Stimulated activated CD4-positive, alpha-beta T cell treated with anti-CD3 and anti-CD28 coated beads, Interleukin-4, amount 100 ng/mL, for 48 hours (primary cell): ENCODE measurements at regions not wholly inside any gene's neighbourhood (a gene's known extent, or its start where the extent isn't known, plus 50 kb on each side); places are given as distances from the start of the nearest gene placed in this dataset.
"Not testable (repeated sequence)": the region's sequence is repeated elsewhere in the genome, so short reads cannot be mapped to it uniquely, and the experiment has no call there.

ENCODE experiments used
- DNase-seq, 2 donors: peaks; one replicate each; pipeline ENCODE4 v3.0.0-alpha.2; 2020; ENCODE audit warnings: low read depth in 2 of 2

- DNase-seq, result no peak
Observed at GRCh38 chr1:238364214-238364892, 473.6 kb upstream of the ZP4 start.

- DNase-seq, result no peak
Observed at GRCh38 chr1:238360474-238360873, 469.8 kb upstream of the ZP4 start.

DNA sequence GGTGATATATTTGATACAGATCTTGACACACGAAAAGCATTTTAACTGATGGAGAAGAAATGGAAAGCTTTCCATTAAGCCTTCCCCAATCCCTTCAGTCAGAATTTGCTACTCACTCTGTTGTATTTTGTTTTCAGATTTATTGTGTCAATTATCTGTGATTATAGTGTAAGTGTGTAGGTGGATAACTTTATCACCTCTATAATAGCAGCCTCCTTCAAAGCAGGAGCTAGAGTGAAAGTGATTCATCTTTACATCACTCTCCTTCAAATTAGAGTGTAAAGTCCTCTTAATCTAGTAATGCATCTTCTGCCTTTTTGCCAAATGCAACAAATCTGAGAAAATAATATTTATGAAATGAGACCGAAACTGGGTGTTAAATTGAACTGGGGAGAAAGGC, 459.7 kb upstream of the ZP4 start:
- DNase-seq, result no peak

GRCh38 chr1:238346340-238346739, 455.6 kb upstream of the ZP4 start:
- DNase-seq, result no peak

- DNase-seq, result no peak
Observed at GRCh38 chr1:238345837-238346236, 455.1 kb upstream of the ZP4 start.

- no peak for DNase-seq
Observed at GRCh38 chr1:238343852-238344251, 453.1 kb upstream of the ZP4 start.

GRCh38 chr1:238341395-238341794, 450.7 kb upstream of the ZP4 start:
- DNase-seq, result no peak

DNA sequence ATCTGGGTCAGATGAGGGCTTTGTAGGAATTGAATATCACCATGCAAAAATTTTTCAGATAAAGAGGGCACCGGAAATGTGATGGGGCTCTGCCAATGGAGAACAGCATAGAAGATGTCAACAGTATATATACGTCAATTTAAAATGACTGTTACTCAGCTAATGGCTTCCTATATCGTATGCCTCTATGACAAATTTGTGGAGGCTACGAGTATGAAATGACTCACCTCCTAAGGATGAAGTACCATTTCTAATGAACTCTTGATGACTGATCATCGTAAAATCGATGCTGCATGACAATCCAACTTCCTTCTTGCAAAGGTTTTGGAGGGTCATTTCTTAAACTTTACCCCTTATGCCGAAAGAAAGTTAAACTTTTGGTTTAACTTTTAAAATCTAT, 450.3 kb upstream of the ZP4 start:
- DNase-seq, result no peak

DNA sequence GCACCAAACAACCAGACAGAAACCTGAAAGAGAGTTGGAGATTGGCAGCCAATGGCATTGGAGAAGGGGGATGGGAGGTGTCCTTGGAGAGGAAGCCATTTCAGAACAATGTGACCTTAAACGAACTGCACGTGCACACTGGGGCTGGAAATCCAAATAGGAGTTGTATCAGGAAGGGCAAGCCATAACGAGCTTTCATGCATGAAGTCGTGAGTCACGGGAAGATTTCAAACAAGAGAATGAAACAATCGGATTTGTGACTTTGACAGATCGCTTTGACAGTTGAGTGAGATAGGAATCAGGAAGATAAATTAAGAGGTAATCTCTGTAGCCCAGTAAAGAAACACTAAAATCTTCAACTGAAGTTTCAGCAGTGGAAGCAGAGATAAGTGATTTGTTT, 445.8 kb upstream of the ZP4 start:
- DNase-seq, result no peak

GRCh38 chr1:238334170-238334569, 443.4 kb upstream of the ZP4 start:
- no peak for DNase-seq

DNA sequence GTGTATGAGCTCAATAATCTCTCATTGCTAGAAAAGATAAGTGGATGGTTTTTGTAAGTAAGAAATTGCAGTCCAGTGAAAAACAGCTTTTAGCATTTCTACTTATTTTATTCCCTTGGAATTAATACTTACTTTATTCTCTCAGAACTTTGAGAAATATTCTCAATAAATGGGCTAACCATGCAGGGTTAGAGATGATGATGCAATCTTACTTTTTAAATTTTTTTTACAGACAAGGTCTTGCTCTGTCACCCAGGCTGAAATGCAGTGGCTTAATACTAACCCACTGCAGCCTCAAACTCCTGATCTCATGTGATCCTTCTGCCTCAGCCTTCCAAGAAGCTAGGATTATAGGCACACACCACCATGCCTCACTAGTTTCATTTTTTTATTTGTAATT, 440.8 kb upstream of the ZP4 start:
- no peak for DNase-seq

GRCh38 chr1:238329671-238330070, 438.9 kb upstream of the ZP4 start:
- DNase-seq, result no peak

DNA sequence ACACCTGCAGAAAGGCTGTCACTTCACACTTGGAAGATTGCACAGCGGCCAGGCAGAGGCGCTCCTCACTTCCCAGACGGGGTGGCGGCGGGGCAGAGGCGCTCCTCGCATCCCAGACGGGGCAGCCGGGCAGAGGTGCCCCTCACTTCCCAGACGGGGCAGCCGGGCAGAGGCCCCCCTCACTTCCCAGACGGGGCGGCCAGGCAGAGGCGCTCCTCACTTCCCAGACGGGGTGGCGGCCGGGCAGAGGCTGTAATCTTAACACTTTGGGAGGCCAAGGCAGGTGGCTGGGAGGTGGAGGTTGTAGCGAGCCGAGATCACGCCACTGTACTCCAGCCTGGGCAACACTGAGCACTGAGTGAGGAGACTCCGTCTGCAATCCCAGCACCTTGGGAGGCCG, 436.3 kb upstream of the ZP4 start:
- not testable (repeated sequence) for DNase-seq

DNA sequence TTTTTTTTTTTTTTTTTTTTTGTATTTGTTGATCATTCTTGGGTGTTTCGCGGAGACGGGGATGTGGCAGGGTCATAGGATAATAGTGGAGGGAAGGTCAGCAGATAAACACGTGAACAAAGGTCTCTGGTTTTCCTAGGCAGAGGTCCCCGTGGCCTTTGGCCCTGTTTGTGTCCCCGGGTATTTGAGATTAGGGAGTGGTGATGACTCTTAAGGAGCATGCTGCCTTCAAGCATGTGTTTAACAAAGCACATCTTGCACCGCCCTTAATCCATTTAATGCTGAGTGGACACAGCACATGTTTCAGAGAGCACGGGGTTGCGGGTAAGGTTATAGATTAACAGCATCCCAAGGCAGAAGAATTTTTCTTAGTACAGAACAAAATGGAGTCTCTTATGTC, 435.8 kb upstream of the ZP4 start:
- DNase-seq, result not testable (repeated sequence)

DNA sequence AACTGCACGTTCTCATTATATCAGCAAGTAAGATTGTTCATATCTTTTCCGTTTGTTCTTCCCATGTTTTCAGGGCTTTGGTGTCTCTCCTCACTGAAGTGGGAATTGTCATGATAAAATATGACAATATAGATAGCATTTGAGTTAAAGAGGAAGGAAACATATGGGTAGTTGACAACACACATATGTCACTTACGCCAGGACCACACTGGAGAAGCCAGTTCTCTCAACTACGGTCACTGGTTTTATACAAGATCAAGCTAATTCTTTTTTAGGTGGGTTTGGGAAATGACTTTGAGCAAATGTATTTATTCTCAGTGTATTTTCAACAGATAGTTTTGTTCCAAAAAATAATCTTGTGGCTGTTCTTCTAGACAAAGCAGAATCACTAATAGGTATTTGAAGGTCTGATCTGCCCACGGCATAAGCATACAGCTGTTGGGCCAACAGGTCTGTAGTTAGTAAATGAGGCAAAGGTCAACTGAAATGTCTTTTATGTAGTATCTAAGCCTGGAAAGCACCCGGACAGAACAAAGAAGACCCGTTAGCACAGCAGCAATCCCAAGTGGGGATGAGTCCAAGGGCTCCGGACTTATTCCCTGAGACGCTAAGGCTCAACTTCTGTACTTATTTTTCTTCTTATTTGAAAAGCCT, 433.6 kb upstream of the ZP4 start:
- DNase-seq, result no peak

DNA sequence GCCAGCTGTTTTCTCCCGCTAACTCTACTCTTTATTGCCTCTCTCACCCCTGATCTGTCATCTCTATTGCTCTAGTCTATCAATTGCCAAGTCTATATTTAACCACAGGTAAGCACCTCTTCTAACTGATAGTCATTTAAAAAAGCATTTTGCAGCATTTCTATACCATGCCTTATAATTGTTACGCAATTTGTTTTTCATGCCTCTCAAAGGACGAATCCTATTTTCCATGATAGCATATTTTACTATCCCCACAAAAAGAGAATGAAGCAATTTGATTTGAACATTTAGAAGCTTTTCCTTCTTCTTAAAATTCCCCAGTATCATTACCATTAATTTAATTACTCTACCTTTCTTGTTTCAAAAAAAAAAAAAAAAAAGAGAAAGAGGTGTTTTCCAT, 432.8 kb upstream of the ZP4 start:
- DNase-seq, result no peak

DNA sequence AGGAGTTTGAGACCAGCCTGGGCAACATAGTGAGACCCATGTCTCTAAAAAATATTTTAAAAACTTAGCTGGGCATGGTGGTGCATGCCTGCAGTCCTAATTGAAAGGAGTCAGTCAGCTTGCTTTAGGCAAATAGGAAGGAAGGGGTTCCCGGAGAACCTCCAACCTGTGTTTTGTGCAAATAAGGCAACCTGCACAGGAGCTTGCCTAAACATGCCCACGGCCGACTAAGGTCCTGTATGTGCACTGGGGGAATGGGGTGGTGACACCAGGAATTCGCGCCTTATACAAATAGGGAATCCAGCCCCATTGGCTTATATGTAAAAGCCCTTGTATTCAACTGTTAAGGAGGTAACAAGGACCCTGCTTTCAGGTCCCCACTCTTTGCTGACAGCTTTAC, 429.2 kb upstream of the ZP4 start:
- DNase-seq, result no peak

DNA sequence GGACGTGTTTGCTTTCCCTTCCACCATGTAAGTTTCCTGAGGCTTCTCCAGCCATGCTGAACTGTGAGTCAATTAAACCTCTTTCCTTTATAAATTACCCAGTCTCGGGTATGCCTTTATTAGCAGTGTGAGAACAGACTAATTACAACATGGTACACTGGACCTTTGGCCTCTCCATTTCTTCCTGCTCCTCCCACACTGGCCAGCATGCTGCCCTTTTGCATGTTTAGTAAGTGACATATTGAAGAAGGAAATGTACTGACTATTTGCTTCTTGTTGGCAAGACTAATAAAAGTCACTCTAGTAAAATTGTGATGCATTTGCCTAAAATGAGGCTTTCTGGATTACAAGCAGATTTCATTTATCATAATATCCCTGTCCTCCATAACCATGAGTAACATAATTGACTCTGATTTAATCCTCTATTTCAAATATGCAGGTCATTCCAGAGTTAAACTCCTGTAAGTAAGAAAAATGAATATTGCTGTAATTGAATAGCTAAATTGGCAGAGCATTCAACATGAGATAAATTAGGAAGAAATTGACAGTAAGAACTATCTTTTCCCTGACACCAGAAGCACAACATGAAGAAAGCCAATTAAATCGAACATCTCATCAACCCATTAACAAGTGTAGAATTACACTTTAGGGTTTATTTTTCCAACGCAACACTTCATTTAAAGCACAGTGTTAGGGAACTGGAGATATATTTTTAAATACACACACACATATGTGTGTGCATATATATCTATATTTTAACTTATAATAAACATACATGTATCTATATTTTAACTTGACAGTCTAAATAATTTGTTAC, 427.8 kb upstream of the ZP4 start:
- DNase-seq, result no peak

DNA sequence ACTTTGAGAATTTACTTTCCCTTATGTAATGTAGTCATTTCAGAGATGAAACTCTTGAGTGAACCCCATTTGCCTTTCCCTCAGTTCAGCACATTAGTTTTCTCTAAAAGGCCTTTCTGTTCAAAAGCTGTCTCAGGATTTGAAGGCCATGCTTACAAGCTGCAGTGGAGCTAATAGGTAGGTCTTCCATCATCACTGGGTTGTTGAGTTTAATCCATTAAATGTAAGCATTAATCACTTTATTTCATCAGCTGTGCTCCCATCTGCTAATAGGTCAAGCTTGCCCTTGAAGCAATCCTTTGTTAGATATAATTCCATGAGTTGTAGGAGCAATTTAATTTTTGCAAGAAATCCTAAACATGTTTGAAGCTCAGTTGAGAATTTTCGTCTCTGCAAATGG, 422.2 kb upstream of the ZP4 start:
- no peak for DNase-seq

- no peak for DNase-seq
Observed at GRCh38 chr1:238306411-238306810, 415.7 kb upstream of the ZP4 start.

DNA sequence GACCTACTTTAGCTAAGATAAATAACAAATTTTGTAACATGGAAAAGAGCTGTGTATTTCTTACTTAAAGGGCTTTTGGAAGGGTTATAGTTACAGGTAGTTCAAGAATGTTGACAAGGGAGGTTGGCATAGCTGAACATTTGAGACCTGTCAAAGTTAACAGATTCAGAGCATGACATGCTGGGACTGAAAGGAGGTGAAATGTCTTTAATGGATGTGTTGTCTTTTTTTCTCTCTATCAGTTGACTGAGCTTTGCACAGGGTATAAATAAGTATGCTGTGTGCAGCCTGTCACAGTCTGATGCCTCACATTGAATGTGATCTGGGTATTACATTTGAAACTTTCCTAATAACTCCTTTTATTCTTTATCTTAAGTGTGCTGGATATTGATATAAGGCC, 411.9 kb upstream of the ZP4 start:
- no peak for DNase-seq

DNA sequence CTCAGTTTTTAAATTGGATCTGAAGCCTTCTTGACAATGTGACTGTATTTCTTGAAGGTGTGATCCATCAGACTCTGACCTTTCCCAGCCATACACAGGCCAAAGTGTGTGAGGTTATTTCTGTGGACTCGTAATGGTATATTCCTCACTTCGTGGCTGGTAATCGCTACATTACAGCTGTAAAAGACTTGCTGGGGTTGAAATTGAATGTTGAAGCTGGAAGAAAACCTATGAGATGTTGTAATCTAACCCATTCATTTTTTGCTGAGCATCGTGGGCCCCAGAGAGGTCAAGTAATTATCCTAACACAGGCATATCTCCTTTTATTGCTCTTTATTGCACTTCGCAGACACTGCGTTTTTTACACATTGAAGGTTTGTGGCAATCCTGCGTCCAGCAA, 405.6 kb upstream of the ZP4 start:
- DNase-seq, result no peak

DNA sequence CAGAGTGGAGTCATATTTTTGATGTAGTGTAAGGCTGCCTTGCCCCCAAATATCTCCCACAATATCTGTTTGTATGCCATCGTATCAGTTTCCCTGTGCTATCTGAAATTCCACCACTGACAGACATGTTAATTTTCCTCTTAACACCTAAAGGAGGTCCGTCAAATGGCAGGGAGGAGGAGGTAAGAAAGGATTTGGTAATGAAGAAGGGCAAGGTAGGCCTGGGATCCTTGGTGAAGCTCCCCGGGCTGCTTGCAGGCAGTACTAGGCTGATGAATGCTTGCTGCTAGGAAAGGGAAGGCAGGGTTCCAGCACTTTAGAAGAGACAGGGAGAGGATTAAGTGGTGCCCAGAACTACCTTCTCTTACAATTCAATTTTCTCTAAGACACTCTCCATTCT, 402.4 kb upstream of the ZP4 start:
- no peak for DNase-seq
